Mesendoderm (in vitro differentiated cells): ENCODE measurements at regions not wholly inside any gene's neighbourhood (a gene's known extent, or its start where the extent isn't known, plus 50 kb on each side); places are given as distances from the start of the nearest gene placed in this dataset.

ENCODE experiments used
- DNase-seq: peaks from one replicate; pipeline ENCODE4 v3.0.0; 2013
- H2AK5ac ChIP-seq: 2 replicates; pipeline ENCODE4 v1.6.1; 2013; ENCODE audit warnings: low read length, inconsistent platforms
- H2BK120ac ChIP-seq: 2 replicates; pipeline ENCODE4 v1.6.1; 2013; ENCODE audit warnings: low read depth, mild to moderate bottlenecking, low read length, moderate library complexity, mixed read lengths
- H2BK15ac ChIP-seq: replicated peaks from 2 replicates; pipeline ENCODE4 v1.6.1; 2013; ENCODE audit warnings: low read depth, mild to moderate bottlenecking, moderate library complexity
- H2BK5ac ChIP-seq: 2 replicates; pipeline ENCODE4 v1.6.1; 2013; ENCODE audit warnings: low read length, inconsistent platforms
- H3K18ac ChIP-seq: 2 replicates; pipeline ENCODE4 v1.6.1; 2013; ENCODE audit warnings: mild to moderate bottlenecking, low read length, mixed read lengths
- H3K23ac ChIP-seq: one replicate; pipeline ENCODE4 v1.6.1; 2013; ENCODE audit warnings: low read length
- H3K27ac ChIP-seq: 2 replicates; pipeline ENCODE4 v1.5.1; 2013; ENCODE audit warnings: low read depth, mild to moderate bottlenecking, inconsistent platforms, low read length, moderate library complexity
- H3K27me3 ChIP-seq: 2 replicates; pipeline ENCODE4 v1.6.1; 2013; ENCODE audit warnings: low read length, control low read depth, mild to moderate bottlenecking, inconsistent platforms; ENCODE audit not compliant: insufficient read depth, poor library complexity
- H3K36me3 ChIP-seq: 2 replicates; pipeline ENCODE4 v1.6.1; 2013; ENCODE audit warnings: low read length, inconsistent platforms; ENCODE audit not compliant: control insufficient read depth, insufficient read depth
- H3K4ac ChIP-seq: one replicate; pipeline ENCODE4 v1.6.1; 2013; ENCODE audit warnings: low read depth, mild to moderate bottlenecking, low read length, moderate library complexity
- H3K4me1 ChIP-seq: 2 replicates; pipeline ENCODE4 v1.6.1; 2013; ENCODE audit warnings: low read depth, low read length, inconsistent platforms; ENCODE audit not compliant: control insufficient read depth
- H3K4me2 ChIP-seq: 2 replicates; pipeline ENCODE4 v1.6.1; 2013; ENCODE audit warnings: low read length
- H3K4me3 ChIP-seq: 2 replicates; pipeline ENCODE4 v1.5.1; 2013; ENCODE audit warnings: mild to moderate bottlenecking, low read length
- H3K56ac ChIP-seq: one replicate; pipeline ENCODE4 v1.6.1; 2013; ENCODE audit warnings: low read length
- H3K79me1 ChIP-seq: 2 replicates; pipeline ENCODE4 v1.6.1; 2013; ENCODE audit warnings: low read length, inconsistent platforms
- H3K79me2 ChIP-seq: 2 replicates; pipeline ENCODE4 v1.6.1; 2013; ENCODE audit warnings: mild to moderate bottlenecking, low read length; ENCODE audit not compliant: control insufficient read depth, insufficient read depth
- H3K9ac ChIP-seq: 2 replicates; pipeline ENCODE4 v1.6.1; 2013; ENCODE audit warnings: low read length, inconsistent platforms
- H4K5ac ChIP-seq: one replicate; pipeline ENCODE4 v1.6.1; 2013; ENCODE audit warnings: low read length
- H4K8ac ChIP-seq: one replicate; pipeline ENCODE4 v1.6.1; 2013; ENCODE audit warnings: low read depth, mild to moderate bottlenecking, control low read depth, low read length, moderate library complexity
- WGBS: extraction: QIAGEN DNeasy Blood & Tissue Kit; methylation state at CpG from one replicate; pipeline ENCODE4 v1.1.7; 2013; ENCODE audit warnings: low lambda C conversion rate, missing lambda C conversion rate; ENCODE audit not compliant: insufficient coverage; ENCODE audit errors: extremely low coverage; 5-methylcytosine and 5-hydroxymethylcytosine counted together

DNA sequence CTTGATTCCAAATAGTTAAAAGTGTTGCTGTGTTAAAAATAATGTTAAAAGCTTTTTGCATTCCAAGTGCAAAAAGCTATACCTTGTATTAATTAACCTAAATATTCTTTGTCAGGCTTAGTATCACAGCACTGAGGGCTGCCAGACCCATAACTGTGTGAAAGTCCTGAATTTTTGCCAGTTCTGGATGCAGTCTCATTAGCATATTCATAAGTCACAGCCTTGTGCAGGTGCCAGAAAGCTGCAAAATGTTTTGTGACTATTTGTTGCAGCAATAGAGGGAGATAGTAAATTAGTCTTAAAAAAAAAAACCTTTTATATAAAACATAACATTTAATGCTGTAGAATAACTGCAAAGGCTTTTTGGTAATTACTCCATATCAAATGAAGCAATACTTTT lies 56.6 kb downstream of the SLITRK1 start:
- Histone ChIP-seq H3K18ac (no peak overlapping the region), H3K27ac (no peak overlapping the region), H3K23ac (no peak overlapping the region), H3K36me3 (no peaks in the 10 kb centered on the region), H4K5ac (no peak overlapping the region), H3K4me2 (no peak overlapping the region), H3K4me3 (no peak overlapping the region), H2BK5ac (no peak overlapping the region), H3K4ac (no peak overlapping the region), H3K56ac (no peak overlapping the region), H3K79me2 (no peaks in the 10 kb centered on the region), H3K27me3 (no peaks in the 10 kb centered on the region), H2AK5ac (no peak overlapping the region), H2BK120ac (no peak overlapping the region), H3K4me1 (no peaks in the 10 kb centered on the region), H3K9ac (no peak overlapping the region), H4K8ac (no peak overlapping the region), H3K79me1 (no peaks in the 10 kb centered on the region), H2BK15ac (no peak overlapping the region)
- DNase-seq: no peak

DNA sequence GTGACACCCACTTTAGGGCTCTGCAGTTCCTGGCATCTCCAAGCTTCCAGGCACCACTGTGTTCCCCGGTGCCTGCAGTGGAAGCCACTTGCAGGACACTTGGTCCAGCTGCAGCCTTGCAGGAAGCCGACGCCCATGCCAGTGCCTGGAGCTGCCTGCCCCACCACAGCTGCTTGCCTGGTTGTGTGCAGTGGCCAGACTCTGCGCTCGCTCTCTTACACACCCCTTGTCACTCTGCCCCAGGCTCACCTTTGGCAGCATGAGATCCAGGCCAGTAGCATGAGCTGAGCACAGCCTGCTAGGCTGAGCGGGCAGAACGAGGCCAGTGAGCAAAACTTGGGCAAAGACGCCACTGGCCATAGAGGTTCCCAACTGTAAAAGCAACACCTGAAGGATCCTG lies 57.7 kb downstream of the SLITRK1 start:
- Histone ChIP-seq H3K79me2 (no peaks in the 10 kb centered on the region), H3K4me2 (no peak overlapping the region), H3K79me1 (no peaks in the 10 kb centered on the region), H3K23ac (no peak overlapping the region), H4K5ac (no peak overlapping the region), H3K36me3 (no peaks in the 10 kb centered on the region), H2BK5ac (no peak overlapping the region), H2BK120ac (no peak overlapping the region), H3K9ac (no peak overlapping the region), H3K56ac (no peak overlapping the region), H4K8ac (no peak overlapping the region), H3K4me3 (no peak overlapping the region), H3K18ac (no peak overlapping the region), H3K27me3 (no peaks in the 10 kb centered on the region), H2AK5ac (no peak overlapping the region), H3K27ac (no peak overlapping the region), H2BK15ac (no peak overlapping the region), H3K4ac (no peak overlapping the region), H3K4me1 (no peaks in the 10 kb centered on the region)
- DNase-seq: no peak
- WGBS: no CpG with 5 or more reads among the region's 8 CpGs

DNA sequence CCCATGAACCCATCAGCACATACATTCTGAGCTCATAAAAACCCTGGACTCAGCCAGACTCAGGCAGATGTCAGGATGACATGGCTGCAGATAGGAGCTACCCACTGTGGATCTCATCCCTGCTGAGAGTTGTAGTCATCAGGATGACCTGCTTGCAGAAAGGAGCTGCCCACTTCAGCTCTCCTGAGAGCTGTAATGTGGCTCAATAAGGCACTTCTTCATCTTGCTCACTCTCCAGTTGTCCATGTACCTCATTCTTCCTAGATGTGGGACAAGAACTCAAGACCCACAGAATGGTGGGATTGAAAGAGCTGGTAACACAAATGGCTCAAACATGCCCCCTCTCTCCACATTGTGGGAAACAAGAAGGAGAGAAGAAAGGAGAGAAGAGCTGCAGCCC lies 58.2 kb downstream of the SLITRK1 start:
- H3K9ac ChIP-seq: no peak overlapping the region
- H3K4ac ChIP-seq: no peak overlapping the region
- H3K36me3 ChIP-seq: no peaks in the 10 kb centered on the region
- no peak overlapping the region for H2BK5ac ChIP-seq
- H2BK120ac ChIP-seq: no peak overlapping the region
- H3K56ac ChIP-seq: no peak overlapping the region
- DNase-seq: no peak
- no peak overlapping the region for H4K5ac ChIP-seq
- H3K4me1 ChIP-seq: no peaks in the 10 kb centered on the region
- no peak overlapping the region for H4K8ac ChIP-seq
- H2BK15ac ChIP-seq: no peak overlapping the region
- H3K4me2 ChIP-seq: no peak overlapping the region
- H3K79me2 ChIP-seq: no peaks in the 10 kb centered on the region
- no peak overlapping the region for H3K4me3 ChIP-seq
- no peak overlapping the region for H2AK5ac ChIP-seq
- H3K27ac ChIP-seq: no peak overlapping the region
- no peaks in the 10 kb centered on the region for H3K79me1 ChIP-seq
- no peaks in the 10 kb centered on the region for H3K27me3 ChIP-seq
- H3K23ac ChIP-seq: no peak overlapping the region
- H3K18ac ChIP-seq: no peak overlapping the region

DNA sequence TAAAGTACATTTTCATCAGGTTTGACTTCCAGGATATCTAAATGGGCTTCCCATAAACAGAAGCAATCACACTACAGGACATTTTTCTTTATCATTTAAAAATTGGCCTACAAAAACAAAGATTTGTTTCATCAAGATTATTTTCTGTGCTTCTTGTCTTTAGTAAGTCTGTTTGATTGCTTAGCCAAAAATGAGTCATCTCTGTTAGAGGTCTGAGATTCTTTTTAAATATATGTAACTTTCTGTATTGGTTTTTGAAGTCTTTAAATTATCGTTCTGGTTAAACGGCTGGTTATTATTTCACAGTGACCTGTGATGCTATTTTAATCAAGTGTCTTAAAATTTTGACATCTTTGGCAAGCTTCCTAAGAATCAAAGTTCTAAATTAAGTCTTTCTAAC lies 62.7 kb downstream of the SLITRK1 start:
- Histone ChIP-seq H3K18ac (no peak overlapping the region), H2BK15ac (no peak overlapping the region), H4K8ac (no peak overlapping the region), H3K79me2 (no peaks in the 10 kb centered on the region), H3K4me3 (no peak overlapping the region), H3K4ac (no peak overlapping the region), H3K4me1 (no peaks in the 10 kb centered on the region), H3K4me2 (no peak overlapping the region), H3K36me3 (no peaks in the 10 kb centered on the region), H3K9ac (no peak overlapping the region), H4K5ac (no peak overlapping the region), H2AK5ac (no peak overlapping the region), H3K27me3 (no peaks in the 10 kb centered on the region), H3K79me1 (no peaks in the 10 kb centered on the region), H3K23ac (no peak overlapping the region), H2BK5ac (no peak overlapping the region), H2BK120ac (no peak overlapping the region), H3K56ac (no peak overlapping the region), H3K27ac (no peak overlapping the region)
- DNase-seq: no peak
- WGBS: no CpG with 5 or more reads among the region's 2 CpGs

DNA sequence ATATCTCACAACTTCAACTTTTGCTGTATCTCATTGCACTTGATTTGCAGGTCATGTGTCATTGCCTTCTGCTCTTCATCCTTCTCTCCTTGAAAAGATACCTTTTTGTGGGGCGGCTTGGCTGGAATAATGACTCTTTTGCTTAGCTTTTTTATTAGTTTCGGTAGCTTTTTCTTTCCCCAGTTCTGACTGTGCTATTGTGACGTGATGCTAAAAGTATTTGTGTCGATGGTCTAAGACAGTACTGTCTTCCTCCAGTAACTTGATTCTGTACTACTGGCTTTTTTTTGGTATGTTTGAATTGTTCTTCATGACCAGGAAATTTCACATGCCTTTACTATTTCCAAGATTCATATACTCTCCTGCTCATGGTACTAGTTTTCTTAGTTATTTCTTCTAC lies 63.1 kb downstream of the SLITRK1 start:
- Histone ChIP-seq H3K9ac (no peak overlapping the region), H3K36me3 (no peaks in the 10 kb centered on the region), H3K23ac (no peak overlapping the region), H3K4ac (no peak overlapping the region), H2AK5ac (no peak overlapping the region), H2BK15ac (no peak overlapping the region), H3K79me1 (no peaks in the 10 kb centered on the region), H4K5ac (no peak overlapping the region), H3K4me1 (no peaks in the 10 kb centered on the region), H3K18ac (no peak overlapping the region), H3K79me2 (no peaks in the 10 kb centered on the region), H3K27ac (no peak overlapping the region), H3K56ac (no peak overlapping the region), H4K8ac (no peak overlapping the region), H3K4me2 (no peak overlapping the region), H2BK5ac (no peak overlapping the region), H2BK120ac (no peak overlapping the region), H3K4me3 (no peak overlapping the region), H3K27me3 (no peaks in the 10 kb centered on the region)
- DNase-seq: no peak
- no CpG with 5 or more reads among the region's 4 CpGs for whole genome bisulfite sequencing

DNA sequence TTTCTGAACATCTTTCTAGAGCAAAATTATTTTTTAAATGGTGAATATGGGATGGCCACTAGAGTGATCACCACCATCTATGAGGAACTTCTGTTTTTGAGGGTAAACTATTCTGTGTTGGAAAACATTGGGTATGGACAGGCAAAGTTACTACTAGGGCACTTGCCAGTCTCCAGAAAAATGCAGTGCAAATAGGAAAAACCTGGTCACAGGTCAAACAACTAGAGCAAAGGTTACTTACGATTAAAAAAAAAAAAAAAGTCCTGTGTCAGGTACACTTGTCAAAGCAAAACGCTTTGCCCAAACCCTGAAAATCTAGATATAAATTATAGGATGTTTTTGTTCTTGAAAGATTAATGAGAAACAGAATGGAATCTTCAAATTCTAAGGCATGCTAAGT lies 66.2 kb downstream of the SLITRK1 start:
- Histone ChIP-seq H2BK15ac (no peak overlapping the region), H3K79me2 (no peaks in the 10 kb centered on the region), H3K27me3 (no peaks in the 10 kb centered on the region), H3K4me2 (no peak overlapping the region), H3K4ac (no peak overlapping the region), H3K4me3 (no peak overlapping the region), H3K27ac (no peak overlapping the region), H2BK120ac (no peak overlapping the region), H3K23ac (no peak overlapping the region), H3K18ac (no peak overlapping the region), H3K9ac (no peak overlapping the region), H3K56ac (no peak overlapping the region), H2AK5ac (no peak overlapping the region), H2BK5ac (no peak overlapping the region), H4K5ac (no peak overlapping the region), H3K79me1 (no peaks in the 10 kb centered on the region), H4K8ac (no peak overlapping the region), H3K36me3 (no peaks in the 10 kb centered on the region), H3K4me1 (no peaks in the 10 kb centered on the region)
- no peak for DNase-seq
- WGBS: no CpG with 5 or more reads among the region's 2 CpGs
